HFFc6 (cell line): ENCODE measurements at regions not wholly inside any gene's neighbourhood (a gene's known extent, or its start where the extent isn't known, plus 50 kb on each side); places are given as distances from the start of the nearest gene placed in this dataset.

Experiments
- DNase-seq: peaks from one replicate; pipeline ENCODE4 v3.0.0-alpha.2; 2018
- H3K27ac Mint-ChIP-seq: 2 replicates; pipeline ENCODE4 v1.8.0; 2020; ENCODE audit warnings: mild to moderate bottlenecking, mixed read lengths
- H3K27me3 Mint-ChIP-seq: 2 replicates; pipeline ENCODE4 v1.8.0; 2021; ENCODE audit warnings: mild to moderate bottlenecking, moderate library complexity, mixed read lengths; ENCODE audit not compliant: insufficient read depth
- H3K36me3 Mint-ChIP-seq: 2 replicates; pipeline ENCODE4 v1.8.0; 2021; ENCODE audit warnings: low read depth, mixed read lengths
- H3K4me1 Mint-ChIP-seq: 2 replicates; pipeline ENCODE4 v1.8.0; 2020; ENCODE audit warnings: low read depth, mixed read lengths
- H3K4me3 Mint-ChIP-seq: 2 replicates; pipeline ENCODE4 v1.8.0; 2020; ENCODE audit warnings: mild to moderate bottlenecking, moderate library complexity, mixed read lengths
- H3K9me3 Mint-ChIP-seq: 2 replicates; pipeline ENCODE4 v1.8.0; 2020; ENCODE audit warnings: mild to moderate bottlenecking, mixed read lengths
- TF ChIP-seq, protein P1 (sequence below): fragments of 200-600 bp; sonication (generic); IDR thresholded peaks from 2 replicates; pipeline ENCODE4 v1.5.0; 2021; ENCODE audit warnings: antibody characterized with exemption, mild to moderate bottlenecking

DNA sequence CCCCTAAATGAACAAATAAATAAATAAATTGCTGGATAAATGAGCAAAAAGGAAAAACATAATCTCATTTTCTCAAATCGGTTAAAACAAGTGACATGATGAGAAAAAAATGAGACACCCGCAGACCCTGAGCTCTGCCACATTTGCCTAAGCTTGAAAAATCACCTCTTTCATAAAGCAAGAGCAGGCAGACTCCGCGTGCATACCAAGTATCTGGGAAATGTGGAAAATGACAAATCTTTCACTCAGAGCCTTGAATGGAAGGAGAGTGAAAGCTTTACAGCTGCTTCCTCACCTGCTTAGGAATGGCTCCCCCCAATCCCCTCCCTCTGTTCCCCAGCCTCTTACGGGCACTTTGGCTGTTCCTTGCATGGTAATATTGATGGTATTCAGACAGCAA is 355.5 kb upstream of the SUCLG2 start:
- no peak for DNase-seq
- Mint-ChIP-seq H3K27me3 (no peaks in the 10 kb centered on the region), H3K36me3 (no peaks in the 10 kb centered on the region), H3K4me1 (no peaks in the 10 kb centered on the region), H3K4me3 (no peak overlapping the region), H3K9me3 (peaks cover 19% of the 10 kb centered on the region), H3K27ac (no peak overlapping the region)
- TF ChIP-seq, protein P1, sequence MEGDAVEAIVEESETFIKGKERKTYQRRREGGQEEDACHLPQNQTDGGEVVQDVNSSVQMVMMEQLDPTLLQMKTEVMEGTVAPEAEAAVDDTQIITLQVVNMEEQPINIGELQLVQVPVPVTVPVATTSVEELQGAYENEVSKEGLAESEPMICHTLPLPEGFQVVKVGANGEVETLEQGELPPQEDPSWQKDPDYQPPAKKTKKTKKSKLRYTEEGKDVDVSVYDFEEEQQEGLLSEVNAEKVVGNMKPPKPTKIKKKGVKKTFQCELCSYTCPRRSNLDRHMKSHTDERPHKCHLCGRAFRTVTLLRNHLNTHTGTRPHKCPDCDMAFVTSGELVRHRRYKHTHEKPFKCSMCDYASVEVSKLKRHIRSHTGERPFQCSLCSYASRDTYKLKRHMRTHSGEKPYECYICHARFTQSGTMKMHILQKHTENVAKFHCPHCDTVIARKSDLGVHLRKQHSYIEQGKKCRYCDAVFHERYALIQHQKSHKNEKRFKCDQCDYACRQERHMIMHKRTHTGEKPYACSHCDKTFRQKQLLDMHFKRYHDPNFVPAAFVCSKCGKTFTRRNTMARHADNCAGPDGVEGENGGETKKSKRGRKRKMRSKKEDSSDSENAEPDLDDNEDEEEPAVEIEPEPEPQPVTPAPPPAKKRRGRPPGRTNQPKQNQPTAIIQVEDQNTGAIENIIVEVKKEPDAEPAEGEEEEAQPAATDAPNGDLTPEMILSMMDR, result no peak

GRCh38 chr3:68007621-68008226 is 353.3 kb upstream of the SUCLG2 start:
- Mint-ChIP-seq H3K36me3 (no peaks in the 10 kb centered on the region), H3K27ac (no peak overlapping the region), H3K9me3 (peaks cover 9% of the 10 kb centered on the region; the same call in 1 of the 2 replicates), H3K4me3 (peak overlapping the region; percentile 43; the same call in 1 of the 2 replicates), H3K27me3 (no peaks in the 10 kb centered on the region; the same call in 1 of the 2 replicates), H3K4me1 (no peaks in the 10 kb centered on the region)
- DNase-seq, result no peak
- TF ChIP-seq, protein P1, result no peak

DNA sequence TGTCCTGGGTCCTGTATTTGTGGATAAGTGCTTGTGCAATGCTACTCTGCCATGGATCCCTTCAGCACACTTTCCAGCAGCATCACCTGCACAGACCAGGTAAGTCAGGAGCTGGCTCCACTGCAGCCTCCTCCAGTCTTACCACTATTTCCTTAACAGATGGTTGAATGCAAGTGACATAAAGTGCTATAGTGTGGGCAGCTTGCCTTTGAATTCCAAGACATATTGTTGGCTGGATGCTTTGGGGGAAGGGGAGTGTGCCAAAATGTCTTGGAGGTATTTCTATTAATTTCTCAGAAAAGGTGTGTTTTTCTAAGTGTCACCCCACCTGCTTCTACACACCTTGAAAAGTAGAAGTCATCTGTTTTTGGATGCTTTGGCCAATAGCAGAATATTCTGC is 352.2 kb upstream of the SUCLG2 start:
- peaks cover 9% of the 10 kb centered on the region for H3K9me3 Mint-ChIP-seq
- no peak overlapping the region for H3K27ac Mint-ChIP-seq
- no peak for DNase-seq
- TF ChIP-seq, protein P1, result no peak
- H3K4me3 Mint-ChIP-seq, result no peak overlapping the region
- no peaks in the 10 kb centered on the region; the same call in 1 of the 2 replicates for H3K27me3 Mint-ChIP-seq
- no peaks in the 10 kb centered on the region for H3K4me1 Mint-ChIP-seq
- no peaks in the 10 kb centered on the region for H3K36me3 Mint-ChIP-seq

GRCh38 chr3:68004091-68004490 is 349.7 kb upstream of the SUCLG2 start:
- H3K9me3 Mint-ChIP-seq, result peaks cover 9% of the 10 kb centered on the region
- TF ChIP-seq, protein P1, result no peak
- H3K27ac Mint-ChIP-seq, result no peak overlapping the region
- H3K4me1 Mint-ChIP-seq, result no peaks in the 10 kb centered on the region
- no peaks in the 10 kb centered on the region; the same call in 1 of the 2 replicates for H3K27me3 Mint-ChIP-seq
- no peaks in the 10 kb centered on the region for H3K36me3 Mint-ChIP-seq
- DNase-seq, result no peak
- no peak overlapping the region for H3K4me3 Mint-ChIP-seq

GRCh38 chr3:67998281-67998680 is 343.9 kb upstream of the SUCLG2 start:
- no peak overlapping the region for H3K27ac Mint-ChIP-seq
- DNase-seq, result no peak
- peaks cover 22% of the 10 kb centered on the region for H3K9me3 Mint-ChIP-seq
- H3K36me3 Mint-ChIP-seq, result no peaks in the 10 kb centered on the region
- no peaks in the 10 kb centered on the region for H3K4me1 Mint-ChIP-seq
- TF ChIP-seq, protein P1, result no peak
- H3K27me3 Mint-ChIP-seq, result no peaks in the 10 kb centered on the region
- no peak overlapping the region for H3K4me3 Mint-ChIP-seq
